NB4 (cell line): ENCODE measurements at regions not wholly inside any gene's neighbourhood (a gene's known extent, or its start where the extent isn't known, plus 50 kb on each side); places are given as distances from the start of the nearest gene placed in this dataset.
"Not testable (repeated sequence)": the region's sequence is repeated elsewhere in the genome, so short reads cannot be mapped to it uniquely, and the experiment has no call there.

ENCODE experiments used
- MAX ChIP-seq: IDR thresholded peaks from 2 replicates; pipeline ENCODE4 v1.6.1; 2011; ENCODE audit warnings: low read depth, low read length
- MYC ChIP-seq: IDR thresholded peaks from 2 replicates; pipeline ENCODE4 v1.6.1; 2011; ENCODE audit warnings: low read depth, low read length
- POLR2A ChIP-seq: IDR thresholded peaks from 2 replicates; pipeline ENCODE4 v1.6.1; 2011; ENCODE audit warnings: mild to moderate bottlenecking; ENCODE audit not compliant: insufficient read length; ENCODE audit errors: extremely low read depth
- TF ChIP-seq, protein P1 (sequence below): IDR thresholded peaks from one replicate; pipeline ENCODE4 v1.5.1; 2012; ENCODE audit warnings: low read depth, low read length

- TF ChIP-seq, protein P1, sequence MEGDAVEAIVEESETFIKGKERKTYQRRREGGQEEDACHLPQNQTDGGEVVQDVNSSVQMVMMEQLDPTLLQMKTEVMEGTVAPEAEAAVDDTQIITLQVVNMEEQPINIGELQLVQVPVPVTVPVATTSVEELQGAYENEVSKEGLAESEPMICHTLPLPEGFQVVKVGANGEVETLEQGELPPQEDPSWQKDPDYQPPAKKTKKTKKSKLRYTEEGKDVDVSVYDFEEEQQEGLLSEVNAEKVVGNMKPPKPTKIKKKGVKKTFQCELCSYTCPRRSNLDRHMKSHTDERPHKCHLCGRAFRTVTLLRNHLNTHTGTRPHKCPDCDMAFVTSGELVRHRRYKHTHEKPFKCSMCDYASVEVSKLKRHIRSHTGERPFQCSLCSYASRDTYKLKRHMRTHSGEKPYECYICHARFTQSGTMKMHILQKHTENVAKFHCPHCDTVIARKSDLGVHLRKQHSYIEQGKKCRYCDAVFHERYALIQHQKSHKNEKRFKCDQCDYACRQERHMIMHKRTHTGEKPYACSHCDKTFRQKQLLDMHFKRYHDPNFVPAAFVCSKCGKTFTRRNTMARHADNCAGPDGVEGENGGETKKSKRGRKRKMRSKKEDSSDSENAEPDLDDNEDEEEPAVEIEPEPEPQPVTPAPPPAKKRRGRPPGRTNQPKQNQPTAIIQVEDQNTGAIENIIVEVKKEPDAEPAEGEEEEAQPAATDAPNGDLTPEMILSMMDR, result not testable (repeated sequence)
- not testable (repeated sequence) for TF ChIP-seq POLR2A, MAX, MYC
These were observed 56.6 kb upstream of the GOLGA8N start for GRCh38 chr15:32536507-32537172.
